Caco-2 (cell line): ENCODE measurements at regions not wholly inside any gene's neighbourhood (a gene's known extent, or its start where the extent isn't known, plus 50 kb on each side); places are given as distances from the start of the nearest gene placed in this dataset.

Experiments used
- BruUV-seq: library from RNA; stranded (reverse); fragments of 400-500 nt; replicated peaks from 2 replicates; lab custom pipeline; 2021; lab: Mats Ljungman, UMichigan
- CTCF ChIA-PET: fragments of 300-600 bp; sonication (Branson Sonifier 250); formaldehyde crosslinking; loops from one replicate; lab custom pipeline; 2022; ENCODE audit warnings: antibody characterized with exemption; lab: Charles Lee
- POLR2A ChIA-PET: fragments of 300-600 bp; sonication (Branson Sonifier 250); formaldehyde crosslinking; loops from one replicate; lab custom pipeline; 2022; ENCODE audit warnings: antibody characterized with exemption; lab: Charles Lee
- DNase-seq, 2 experiments: peaks; one replicate each; pipeline versions ENCODE4 v3.0.0 to v3.0.0-alpha.2; 2020 to 2022
- H3K27me3 ChIP-seq: replicated peaks from 2 replicates; pipeline ENCODE4 v1.6.0; 2011; ENCODE audit warnings: low read length; ENCODE audit not compliant: control insufficient read depth, insufficient read depth
- H3K36me3 ChIP-seq: 2 replicates; pipeline ENCODE4 v1.5.1; 2011; ENCODE audit warnings: low read length; ENCODE audit not compliant: control insufficient read depth, insufficient read depth
- H3K4me1 ChIP-seq: fragments of 250-450 bp; sonication (Bioruptor Pico); 2 replicates; pipeline ENCODE4 v1.5.1; 2020; ENCODE audit warnings: mild to moderate bottlenecking
- H3K4me3 ChIP-seq: 2 replicates; pipeline ENCODE4 v1.5.1; 2011; ENCODE audit warnings: low read depth, mild to moderate bottlenecking, control low read depth, low read length
- H3K9me3 ChIP-seq: fragments of 250-450 bp; sonication (Bioruptor Pico); 2 replicates; pipeline ENCODE4 v1.5.1; 2020; ENCODE audit warnings: mild to moderate bottlenecking, moderate library complexity
- H3K27ac Mint-ChIP-seq: one replicate; pipeline ENCODE4 v1.8.0; 2022; ENCODE audit warnings: mixed read lengths; ENCODE audit not compliant: unreplicated experiment
- H3K27me3 Mint-ChIP-seq: one replicate; pipeline ENCODE4 v1.8.0; 2022; ENCODE audit warnings: mixed read lengths; ENCODE audit not compliant: insufficient read depth, unreplicated experiment
- H3K36me3 Mint-ChIP-seq: one replicate; pipeline ENCODE4 v1.8.0; 2022; ENCODE audit warnings: mild to moderate bottlenecking, mixed read lengths; ENCODE audit not compliant: insufficient read depth, unreplicated experiment
- H3K4me1 Mint-ChIP-seq: one replicate; pipeline ENCODE4 v1.8.0; 2022; ENCODE audit warnings: low read depth, mixed read lengths; ENCODE audit not compliant: unreplicated experiment
- H3K4me3 Mint-ChIP-seq: one replicate; pipeline ENCODE4 v1.8.0; 2022; ENCODE audit warnings: mild to moderate bottlenecking, moderate library complexity, mixed read lengths; ENCODE audit not compliant: unreplicated experiment
- H3K9me3 Mint-ChIP-seq: one replicate; pipeline ENCODE4 v1.8.0; 2022; ENCODE audit warnings: mixed read lengths; ENCODE audit not compliant: unreplicated experiment
- intact Hi-C: fragments of 100-400 bp; cut with micrococcal nuclease; formaldehyde crosslinking; loops from one replicate; pipeline ENCODE4 v1.10.0; 2022; ENCODE audit not compliant: unreplicated experiment
- TF ChIP-seq, protein P1 (sequence below), 2 experiments: fragments of 200-600 bp in 1 of 2; IDR thresholded peaks; 1 replicate in 1 of 2; 2 replicates in 1 of 2; pipeline versions ENCODE4 v1.5.1 to v1.8.0; 2011 to 2022; ENCODE audit warnings: antibody characterized with exemption in 1 of 2, control low read depth in 1 of 2, inconsistent platforms in 1 of 2, low read depth in 1 of 2, low read length in 1 of 2, mild to moderate bottlenecking in 1 of 2, moderate library complexity in 1 of 2; ENCODE audit not compliant: insufficient read depth in 1 of 2, severe bottlenecking in 1 of 2, unreplicated experiment in 1 of 2

DNA sequence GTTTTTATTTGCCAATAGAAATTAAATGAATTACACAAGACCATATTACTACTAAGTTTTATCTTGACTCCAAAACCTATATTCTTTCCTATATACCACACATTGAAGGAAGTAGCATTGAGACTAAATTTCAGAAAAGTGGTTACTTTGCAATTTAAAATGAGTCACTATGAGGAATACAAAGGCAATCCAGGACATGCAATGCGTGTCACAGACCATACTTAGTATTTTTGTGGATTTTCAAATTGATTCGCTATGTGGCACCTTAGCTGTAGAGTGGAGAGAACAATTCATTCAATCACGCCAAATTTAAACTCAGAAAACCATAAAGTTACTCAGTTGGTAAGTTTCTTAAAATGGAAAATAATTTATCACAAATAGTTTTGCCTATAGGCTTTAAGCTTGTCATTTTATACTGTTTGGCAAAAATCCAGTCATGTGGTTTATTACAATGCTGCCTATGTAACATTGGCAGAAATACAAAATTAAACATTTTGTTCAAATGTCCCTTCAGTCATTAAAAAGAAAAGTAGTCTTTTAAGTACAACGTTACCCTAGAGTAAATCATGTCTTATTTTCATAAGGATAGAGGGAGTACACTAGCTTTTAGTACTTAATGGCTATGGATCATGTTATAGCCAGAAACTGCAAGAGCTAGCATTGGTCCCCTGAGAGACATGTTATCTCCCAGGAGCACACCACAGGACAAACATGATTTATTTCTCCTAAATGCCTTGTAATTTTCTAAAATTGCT lies 222.8 kb upstream of the CDH7 start:
- ChIA-PET CTCF (no interaction called here), POLR2A (no interaction called here)
- TF ChIP-seq, protein P1, sequence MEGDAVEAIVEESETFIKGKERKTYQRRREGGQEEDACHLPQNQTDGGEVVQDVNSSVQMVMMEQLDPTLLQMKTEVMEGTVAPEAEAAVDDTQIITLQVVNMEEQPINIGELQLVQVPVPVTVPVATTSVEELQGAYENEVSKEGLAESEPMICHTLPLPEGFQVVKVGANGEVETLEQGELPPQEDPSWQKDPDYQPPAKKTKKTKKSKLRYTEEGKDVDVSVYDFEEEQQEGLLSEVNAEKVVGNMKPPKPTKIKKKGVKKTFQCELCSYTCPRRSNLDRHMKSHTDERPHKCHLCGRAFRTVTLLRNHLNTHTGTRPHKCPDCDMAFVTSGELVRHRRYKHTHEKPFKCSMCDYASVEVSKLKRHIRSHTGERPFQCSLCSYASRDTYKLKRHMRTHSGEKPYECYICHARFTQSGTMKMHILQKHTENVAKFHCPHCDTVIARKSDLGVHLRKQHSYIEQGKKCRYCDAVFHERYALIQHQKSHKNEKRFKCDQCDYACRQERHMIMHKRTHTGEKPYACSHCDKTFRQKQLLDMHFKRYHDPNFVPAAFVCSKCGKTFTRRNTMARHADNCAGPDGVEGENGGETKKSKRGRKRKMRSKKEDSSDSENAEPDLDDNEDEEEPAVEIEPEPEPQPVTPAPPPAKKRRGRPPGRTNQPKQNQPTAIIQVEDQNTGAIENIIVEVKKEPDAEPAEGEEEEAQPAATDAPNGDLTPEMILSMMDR (IDR thresholded peaks at IDR 0.05; ENCODE audit: insufficient read depth in 1 of 2, low read depth in 1 of 2, low read length in 1 of 2, severe bottlenecking in 1 of 2, unreplicated experiment in 1 of 2), result no peak
- no TSS peak for BruUV-seq
- H3K4me3 ChIP-seq, result no peak overlapping the region
- no peaks in the 10 kb centered on the region for H3K4me1 ChIP-seq
- H3K4me3 Mint-ChIP-seq, result no peak overlapping the region
- no peaks in the 10 kb centered on the region for H3K27me3 Mint-ChIP-seq
- no peaks in the 10 kb centered on the region for H3K27me3 ChIP-seq
- no peaks in the 10 kb centered on the region for H3K4me1 Mint-ChIP-seq
- H3K27ac Mint-ChIP-seq, result no peak overlapping the region
- DNase-seq, result no peak
- H3K36me3 ChIP-seq, result no peaks in the 10 kb centered on the region
- H3K9me3 Mint-ChIP-seq, result no peaks in the 10 kb centered on the region
- H3K36me3 Mint-ChIP-seq, result no peaks in the 10 kb centered on the region
- H3K9me3 ChIP-seq, result no peaks in the 10 kb centered on the region
- intact Hi-C loops, result no loop called here

DNA sequence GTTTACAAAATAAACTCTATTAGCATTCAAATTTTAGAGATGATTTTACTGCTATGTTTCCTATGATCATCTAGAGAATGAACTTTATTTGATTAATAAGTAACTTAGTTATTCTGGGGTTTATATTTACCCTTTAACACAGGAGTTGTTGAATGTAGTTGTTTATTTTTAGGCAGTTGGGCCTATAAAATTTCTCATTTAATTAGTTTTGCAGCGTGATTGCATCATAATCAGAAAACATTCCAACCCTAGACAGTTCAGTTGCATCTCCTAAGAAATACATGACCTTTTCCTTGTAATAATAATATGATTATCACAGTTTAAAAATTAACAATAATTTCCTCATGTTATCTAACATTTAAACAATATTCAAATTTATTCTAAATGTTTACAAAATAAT lies 224.7 kb upstream of the CDH7 start:
- ChIA-PET CTCF (no interaction called here), POLR2A (no interaction called here)
- Histone ChIP-seq H3K36me3 (no peaks in the 10 kb centered on the region), H3K4me1 (no peaks in the 10 kb centered on the region), H3K27me3 (no peaks in the 10 kb centered on the region), H3K9me3 (no peaks in the 10 kb centered on the region), H3K4me3 (no peak overlapping the region)
- Mint-ChIP-seq H3K27me3 (no peaks in the 10 kb centered on the region), H3K36me3 (no peaks in the 10 kb centered on the region), H3K27ac (no peak overlapping the region), H3K4me1 (no peaks in the 10 kb centered on the region), H3K9me3 (no peaks in the 10 kb centered on the region), H3K4me3 (no peak overlapping the region)
- BruUV-seq, result no TSS peak
- intact Hi-C loops, result no loop called here
- DNase-seq, result no peak
- TF ChIP-seq, protein P1 (IDR thresholded peaks at IDR 0.05; ENCODE audit: insufficient read depth in 1 of 2, low read depth in 1 of 2, low read length in 1 of 2, severe bottlenecking in 1 of 2, unreplicated experiment in 1 of 2), result no peak

DNA sequence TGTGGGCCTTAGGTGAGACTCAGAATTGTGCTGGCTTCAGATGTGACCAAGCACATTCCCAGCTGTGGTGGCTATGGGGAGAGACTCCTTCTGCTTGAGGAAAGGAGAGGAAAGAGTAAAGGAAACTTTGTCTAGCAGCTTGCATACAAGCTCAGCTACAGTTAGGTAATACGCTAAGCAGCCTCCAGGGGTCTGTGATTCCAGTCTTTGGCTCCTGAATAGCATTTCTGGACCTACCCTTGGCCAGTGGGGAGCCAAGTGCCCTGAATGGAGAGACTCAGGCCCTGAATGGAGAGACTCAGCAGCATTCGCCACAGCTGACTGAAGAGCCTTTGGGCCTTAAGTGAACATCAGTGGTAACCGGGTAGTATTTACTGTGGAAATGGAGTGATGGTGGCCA lies 227.4 kb upstream of the CDH7 start:
- Histone ChIP-seq H3K27me3 (no peaks in the 10 kb centered on the region), H3K4me3 (no peak overlapping the region), H3K36me3 (no peaks in the 10 kb centered on the region), H3K4me1 (no peaks in the 10 kb centered on the region), H3K9me3 (no peaks in the 10 kb centered on the region)
- POLR2A ChIA-PET, result no interaction called here
- Mint-ChIP-seq H3K4me3 (no peak overlapping the region), H3K9me3 (no peaks in the 10 kb centered on the region), H3K36me3 (no peaks in the 10 kb centered on the region), H3K4me1 (no peaks in the 10 kb centered on the region), H3K27me3 (no peaks in the 10 kb centered on the region), H3K27ac (no peak overlapping the region)
- BruUV-seq, result no TSS peak
- CTCF ChIA-PET, result no interaction called here
- TF ChIP-seq, protein P1 (IDR thresholded peaks at IDR 0.05; ENCODE audit: insufficient read depth in 1 of 2, low read depth in 1 of 2, low read length in 1 of 2, severe bottlenecking in 1 of 2, unreplicated experiment in 1 of 2), result no peak
- DNase-seq, result no peak
- intact Hi-C loops, result no loop called here
